A673 (cell line): ENCODE measurements at regions not wholly inside any gene's neighbourhood (a gene's known extent, or its start where the extent isn't known, plus 50 kb on each side); places are given as distances from the start of the nearest gene placed in this dataset.

Experiments
- EZH2 ChIP-seq: fragments of 200-600 bp; sonication (generic); IDR thresholded peaks from 2 replicates; pipeline ENCODE4 v1.6.1; 2017; ENCODE audit warnings: borderline replicate concordance, low read depth, mild to moderate bottlenecking, mixed read lengths, antibody characterized with exemption, low read length; ENCODE audit not compliant: poor library complexity, severe bottlenecking
- TF ChIP-seq, protein P1 (sequence below): fragments of 300-800, 200-600 bp; sonication (generic); conservative IDR thresholded peaks from 2 replicates; pipeline ENCODE4 v1.5.1; 2017; ENCODE audit warnings: low read depth, mild to moderate bottlenecking, antibody characterized with exemption, low read length, moderate library complexity, mixed read lengths

DNA sequence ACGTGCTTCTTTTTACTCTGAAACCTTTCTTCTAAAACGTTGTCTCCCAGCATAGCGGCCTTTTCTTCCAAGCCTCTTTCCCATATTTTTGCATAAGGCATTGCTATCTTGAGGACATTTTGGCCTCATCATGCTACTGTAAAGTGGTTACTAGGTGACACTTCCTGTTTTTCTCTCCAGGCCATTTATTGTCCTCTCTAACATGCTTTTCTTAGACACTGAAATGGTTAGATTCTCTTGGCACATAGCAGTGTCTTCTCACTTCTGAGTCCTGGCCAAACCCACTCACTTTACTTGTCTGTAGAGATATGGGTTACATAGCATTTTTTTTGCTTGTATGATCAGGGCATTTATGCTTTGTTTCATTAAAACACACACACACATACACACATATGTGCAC lies 50.1 kb upstream of the KCNH7 start:
- TF ChIP-seq, protein P1, sequence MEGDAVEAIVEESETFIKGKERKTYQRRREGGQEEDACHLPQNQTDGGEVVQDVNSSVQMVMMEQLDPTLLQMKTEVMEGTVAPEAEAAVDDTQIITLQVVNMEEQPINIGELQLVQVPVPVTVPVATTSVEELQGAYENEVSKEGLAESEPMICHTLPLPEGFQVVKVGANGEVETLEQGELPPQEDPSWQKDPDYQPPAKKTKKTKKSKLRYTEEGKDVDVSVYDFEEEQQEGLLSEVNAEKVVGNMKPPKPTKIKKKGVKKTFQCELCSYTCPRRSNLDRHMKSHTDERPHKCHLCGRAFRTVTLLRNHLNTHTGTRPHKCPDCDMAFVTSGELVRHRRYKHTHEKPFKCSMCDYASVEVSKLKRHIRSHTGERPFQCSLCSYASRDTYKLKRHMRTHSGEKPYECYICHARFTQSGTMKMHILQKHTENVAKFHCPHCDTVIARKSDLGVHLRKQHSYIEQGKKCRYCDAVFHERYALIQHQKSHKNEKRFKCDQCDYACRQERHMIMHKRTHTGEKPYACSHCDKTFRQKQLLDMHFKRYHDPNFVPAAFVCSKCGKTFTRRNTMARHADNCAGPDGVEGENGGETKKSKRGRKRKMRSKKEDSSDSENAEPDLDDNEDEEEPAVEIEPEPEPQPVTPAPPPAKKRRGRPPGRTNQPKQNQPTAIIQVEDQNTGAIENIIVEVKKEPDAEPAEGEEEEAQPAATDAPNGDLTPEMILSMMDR: no peak
- no peak for TF ChIP-seq EZH2
